Tibial nerve (tissue), 4 donors: ENCODE measurements at regions not wholly inside any gene's neighbourhood (a gene's known extent, or its start where the extent isn't known, plus 50 kb on each side); places are given as distances from the start of the nearest gene placed in this dataset.

Experiments used
- DNase-seq, 2 donors: peaks; one replicate each; pipeline ENCODE4 v3.0.0-alpha.2; 2019; ENCODE audit warnings: low spot score in 2 of 2
- H3K27ac ChIP-seq, 4 donors: fragments of 200-600 bp; sonication (generic) in 3 of 4; one replicate each; pipeline ENCODE4 v1.5.1; 2017 to 2019; ENCODE audit warnings: mild to moderate bottlenecking in 1 of 4
- H3K27me3 ChIP-seq, 2 donors: fragments of 200-600 bp; sonication (generic) in 1 of 2; one replicate each; pipeline versions ENCODE4 v1.5.1 to v1.6.0; 2017 to 2019
- H3K36me3 ChIP-seq, 3 donors: fragments of 200-600 bp; sonication (generic); one replicate each; pipeline ENCODE4 v1.5.1; 2018 to 2019
- H3K4me1 ChIP-seq, 4 donors: fragments of 200-600 bp; sonication (generic) in 3 of 4; one replicate each; pipeline ENCODE4 v1.5.1; 2017 to 2019
- H3K4me3 ChIP-seq, 4 donors: fragments of 200-600 bp; sonication (generic) in 3 of 4; one replicate each; pipeline ENCODE4 v1.5.1; 2017 to 2019; ENCODE audit warnings: mild to moderate bottlenecking in 1 of 4, moderate library complexity in 1 of 4
- H3K9me3 ChIP-seq, 4 donors: fragments of 200-600 bp; sonication (generic) in 3 of 4; one replicate each; pipeline ENCODE4 v1.5.1; 2017 to 2019
- EP300 ChIP-seq, 2 donors: sonication (generic); formaldehyde crosslinking; IDR thresholded peaks; one replicate each; pipeline ENCODE4 v1.6.1; 2017; ENCODE audit warnings: antibody characterized with exemption in 2 of 2, mild to moderate bottlenecking in 1 of 2
- POLR2A ChIP-seq, 2 donors: fragments of 450-650 bp; IDR thresholded peaks; one replicate each; pipeline ENCODE4 v1.6.1; 2017; ENCODE audit warnings: antibody characterized with exemption in 2 of 2, mild to moderate bottlenecking in 2 of 2, moderate library complexity in 2 of 2
- WGBS, 2 donors: methylation state at CpG; one replicate each; pipeline ENCODE4 v1.1.5; 2018; 5-methylcytosine and 5-hydroxymethylcytosine counted together
- TF ChIP-seq, protein P1 (sequence below), 5 experiments: fragments of 200-600 bp in 3 of 5; fragments of 450-650 bp in 2 of 5; sonication (generic) in 3 of 5; IDR thresholded peaks; one replicate each; pipeline ENCODE4 v1.5.1; 2016 to 2019; ENCODE audit warnings: antibody characterized with exemption in 5 of 5, mild to moderate bottlenecking in 3 of 5, moderate library complexity in 2 of 5

GRCh38 chr15:96158938-96159337 lies 171.6 kb upstream of the NR2F2 start:
- Histone ChIP-seq H3K9me3 (no peaks in the 10 kb centered on the region), H3K36me3 (peaks cover 0 to 9% (median 0%) of the 10 kb centered on the region in 3 donors), H3K4me1 (peaks cover 0 to 37% (median 0%) of the 10 kb centered on the region in 4 donors), H3K27ac (peak overlapping the region in 2 of 4 donors; percentile 36 to 75), H3K27me3 (no peaks in the 10 kb centered on the region), H3K4me3 (no peak overlapping the region)
- TF ChIP-seq EP300 (IDR thresholded peaks at IDR 0.05): peak in 1 of 2 donors; percentile 80
- TF ChIP-seq, protein P1, sequence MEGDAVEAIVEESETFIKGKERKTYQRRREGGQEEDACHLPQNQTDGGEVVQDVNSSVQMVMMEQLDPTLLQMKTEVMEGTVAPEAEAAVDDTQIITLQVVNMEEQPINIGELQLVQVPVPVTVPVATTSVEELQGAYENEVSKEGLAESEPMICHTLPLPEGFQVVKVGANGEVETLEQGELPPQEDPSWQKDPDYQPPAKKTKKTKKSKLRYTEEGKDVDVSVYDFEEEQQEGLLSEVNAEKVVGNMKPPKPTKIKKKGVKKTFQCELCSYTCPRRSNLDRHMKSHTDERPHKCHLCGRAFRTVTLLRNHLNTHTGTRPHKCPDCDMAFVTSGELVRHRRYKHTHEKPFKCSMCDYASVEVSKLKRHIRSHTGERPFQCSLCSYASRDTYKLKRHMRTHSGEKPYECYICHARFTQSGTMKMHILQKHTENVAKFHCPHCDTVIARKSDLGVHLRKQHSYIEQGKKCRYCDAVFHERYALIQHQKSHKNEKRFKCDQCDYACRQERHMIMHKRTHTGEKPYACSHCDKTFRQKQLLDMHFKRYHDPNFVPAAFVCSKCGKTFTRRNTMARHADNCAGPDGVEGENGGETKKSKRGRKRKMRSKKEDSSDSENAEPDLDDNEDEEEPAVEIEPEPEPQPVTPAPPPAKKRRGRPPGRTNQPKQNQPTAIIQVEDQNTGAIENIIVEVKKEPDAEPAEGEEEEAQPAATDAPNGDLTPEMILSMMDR (IDR thresholded peaks at IDR 0.05): no peak
- TF ChIP-seq POLR2A (IDR thresholded peaks at IDR 0.05): no peak
- peak in 1 of 2 donors; percentile 45 for DNase-seq
- WGBS, 2 donors: 37 to 54% methylated on average over 5 of the region's 5 CpGs

GRCh38 chr15:96160269-96160668 lies 170.2 kb upstream of the NR2F2 start:
- Histone ChIP-seq H3K36me3 (peaks cover 0 to 9% (median 0%) of the 10 kb centered on the region in 3 donors), H3K27ac (peak overlapping the region; percentile 13 to 75 (median 66)), H3K4me1 (peaks cover 0 to 41% (median 3%) of the 10 kb centered on the region in 4 donors), H3K9me3 (no peaks in the 10 kb centered on the region), H3K4me3 (peak overlapping the region in 2 of 4 donors; percentile 3 to 18), H3K27me3 (no peaks in the 10 kb centered on the region)
- 13 to 15% methylated on average over 8 of the region's 8 CpGs for WGBS, 2 donors
- TF ChIP-seq POLR2A (IDR thresholded peaks at IDR 0.05) (no peak), EP300 (IDR thresholded peaks at IDR 0.05) (peak in 1 of 2 donors; percentile 45)
- TF ChIP-seq, protein P1 (IDR thresholded peaks at IDR 0.05): no peak
- DNase-seq: peak; percentile 43 to 54

DNA sequence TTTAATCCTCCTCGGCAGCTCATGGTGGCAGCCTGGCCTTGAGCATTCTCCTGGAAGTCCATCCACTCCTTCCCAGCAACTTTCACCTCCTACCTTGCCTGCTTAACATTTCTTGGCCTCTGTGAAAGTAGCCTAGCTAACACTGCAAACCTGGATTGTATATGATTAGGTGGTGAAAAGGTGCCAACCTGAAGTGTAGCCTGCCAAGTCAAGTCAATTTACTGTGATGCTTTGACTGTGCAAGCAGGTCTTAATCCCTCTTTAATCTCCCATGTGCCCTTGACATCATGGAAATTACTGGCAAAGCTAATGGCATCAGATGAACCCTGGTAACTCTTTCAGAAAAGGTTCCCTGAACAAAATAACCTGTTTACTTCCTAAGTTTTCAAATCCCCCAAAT lies 169.7 kb upstream of the NR2F2 start:
- Histone ChIP-seq H3K27me3 (no peaks in the 10 kb centered on the region), H3K9me3 (no peaks in the 10 kb centered on the region), H3K4me1 (peaks cover 0 to 46% (median 5%) of the 10 kb centered on the region in 4 donors), H3K4me3 (peak overlapping the region in 1 of 4 donors; percentile 18), H3K36me3 (peaks cover 0 to 5% (median 0%) of the 10 kb centered on the region in 3 donors), H3K27ac (peak overlapping the region; percentile 13 to 75 (median 66))
- 27 to 33% methylated on average over 1 of the region's 1 CpG for WGBS, 2 donors
- DNase-seq: no peak
- TF ChIP-seq POLR2A (IDR thresholded peaks at IDR 0.05): no peak
- TF ChIP-seq, protein P1 (IDR thresholded peaks at IDR 0.05): no peak

DNA sequence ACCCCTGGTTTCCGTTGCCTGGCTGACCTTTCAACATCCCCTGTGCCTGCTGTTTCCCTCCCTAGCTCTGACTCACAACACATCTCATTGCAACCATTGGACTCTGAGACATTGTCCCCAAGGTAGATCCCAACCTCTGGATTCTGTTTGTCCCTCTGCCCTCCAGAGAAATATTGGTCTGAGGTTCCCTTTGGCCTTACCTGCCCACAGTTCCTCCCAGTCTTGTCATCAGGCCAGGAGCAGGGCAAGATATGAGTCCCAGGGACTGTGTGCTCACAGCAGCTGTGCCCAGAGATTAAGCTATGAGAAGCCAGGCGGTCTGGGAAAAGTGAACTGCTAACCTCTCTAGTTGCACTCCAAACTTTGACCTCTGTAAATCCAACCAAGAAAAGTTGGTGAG lies 168.2 kb upstream of the NR2F2 start:
- Histone ChIP-seq H3K4me1 (peaks cover 0 to 61% (median 12%) of the 10 kb centered on the region in 4 donors), H3K9me3 (no peaks in the 10 kb centered on the region), H3K36me3 (peaks cover 0 to 3% (median 0%) of the 10 kb centered on the region in 3 donors), H3K27ac (peak overlapping the region in 2 of 4 donors; percentile 54 to 58), H3K27me3 (no peaks in the 10 kb centered on the region), H3K4me3 (no peak overlapping the region)
- TF ChIP-seq, protein P1 (IDR thresholded peaks at IDR 0.05): no peak
- no peak for TF ChIP-seq POLR2A (IDR thresholded peaks at IDR 0.05)
- TF ChIP-seq EP300 (IDR thresholded peaks at IDR 0.05): no peak
- DNase-seq: no peak
- WGBS, 2 donors: 63 to 78% methylated on average over 2 of the region's 2 CpGs

GRCh38 chr15:96165081-96165480 lies 165.4 kb upstream of the NR2F2 start:
- H3K4me3 ChIP-seq: no peak overlapping the region
- H3K27ac ChIP-seq: peak overlapping the region in 2 of 4 donors; percentile 72 to 80
- 37 to 45% methylated on average over 4 of the region's 4 CpGs for WGBS, 2 donors
- DNase-seq: no peak
- H3K27me3 ChIP-seq: no peaks in the 10 kb centered on the region
- H3K36me3 ChIP-seq: no peaks in the 10 kb centered on the region
- peaks cover 0 to 48% (median 15%) of the 10 kb centered on the region in 4 donors for H3K4me1 ChIP-seq
- H3K9me3 ChIP-seq: no peaks in the 10 kb centered on the region
- TF ChIP-seq, protein P1 (IDR thresholded peaks at IDR 0.05): no peak
- TF ChIP-seq POLR2A (IDR thresholded peaks at IDR 0.05): no peak
- no peak for TF ChIP-seq EP300 (IDR thresholded peaks at IDR 0.05)
